Ishikawa (cell line): ENCODE measurements at regions not wholly inside any gene's neighbourhood (a gene's known extent, or its start where the extent isn't known, plus 50 kb on each side); places are given as distances from the start of the nearest gene placed in this dataset.

Experiments
- CEBPB ChIP-seq: IDR thresholded peaks from 2 replicates; pipeline ENCODE4 v1.6.1; 2012
- CREB1 ChIP-seq: IDR thresholded peaks from 2 replicates; pipeline ENCODE4 v1.6.1; 2012; ENCODE audit warnings: low read depth
- EGR1 ChIP-seq: IDR thresholded peaks from 2 replicates; pipeline ENCODE4 v1.6.1; 2012
- EP300 ChIP-seq: IDR thresholded peaks from 2 replicates; pipeline ENCODE4 v1.6.1; 2012; ENCODE audit warnings: borderline replicate concordance
- NFIC ChIP-seq: IDR thresholded peaks from 2 replicates; pipeline ENCODE4 v1.6.1; 2012
- RAD21 ChIP-seq: IDR thresholded peaks from 2 replicates; pipeline ENCODE4 v1.6.1; 2012; ENCODE audit warnings: low read depth
- TAF1 ChIP-seq: IDR thresholded peaks from 2 replicates; pipeline ENCODE4 v1.6.1; 2012; ENCODE audit warnings: low read depth, mild to moderate bottlenecking
- TCF12 ChIP-seq: IDR thresholded peaks from 2 replicates; pipeline ENCODE4 v1.6.1; 2012; ENCODE audit warnings: low read depth
- TEAD4 ChIP-seq: IDR thresholded peaks from 2 replicates; pipeline ENCODE4 v1.6.1; 2012
- YY1 ChIP-seq: IDR thresholded peaks from 2 replicates; pipeline ENCODE4 v1.6.1; 2012; ENCODE audit warnings: low read depth
- TF ChIP-seq, protein P1 (sequence below): IDR thresholded peaks from 2 replicates; pipeline ENCODE4 v1.6.1; 2012
- TF ChIP-seq, protein P2 (sequence below): IDR thresholded peaks from 2 replicates; pipeline ENCODE4 v1.6.1; 2012; ENCODE audit warnings: low read depth, mild to moderate bottlenecking
- TF ChIP-seq, protein P3 (sequence below): IDR thresholded peaks from 2 replicates; pipeline ENCODE4 v1.6.1; 2012

DNA sequence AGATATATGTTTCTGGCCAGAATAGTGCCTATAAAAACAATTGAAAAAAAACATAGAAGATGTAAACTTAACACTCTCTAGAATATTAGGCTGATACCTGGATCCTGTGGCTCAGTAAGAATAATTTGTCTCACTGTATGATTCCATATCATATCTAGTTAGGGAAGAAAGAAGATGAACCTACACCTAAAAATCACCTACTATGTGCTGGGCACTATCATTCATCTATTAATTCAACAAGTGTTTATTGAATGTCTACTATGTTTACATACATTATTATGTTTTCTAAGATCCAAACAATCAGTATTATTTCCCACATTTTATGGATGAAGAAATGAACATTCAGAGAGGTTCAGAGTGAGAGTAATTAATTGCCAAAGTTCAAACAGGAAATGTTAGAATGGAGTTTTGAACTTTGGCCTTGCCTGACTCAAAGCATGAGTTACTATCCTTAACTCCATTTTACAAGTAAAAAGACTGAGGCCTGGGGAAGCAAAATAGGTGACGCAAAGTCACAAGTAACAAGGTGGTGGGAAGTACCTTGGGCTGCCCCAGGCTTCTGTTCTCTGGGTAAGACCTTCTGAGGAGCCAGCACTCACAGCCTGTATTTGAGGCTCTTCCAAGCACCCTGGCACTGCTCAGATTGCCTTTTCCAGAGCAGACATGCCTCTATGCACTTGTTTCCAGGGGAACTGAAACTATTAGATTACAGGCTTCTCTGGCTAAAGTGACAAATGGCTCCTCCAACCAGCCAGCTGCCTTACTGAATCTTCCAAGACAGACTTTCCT lies 111.1 kb upstream of the ACSL4 start:
- TF ChIP-seq RAD21 (no peak), CREB1 (no peak), CEBPB (no peak), TAF1 (no peak), TEAD4 (no peak), TCF12 (no peak), EP300 (no peak), EGR1 (no peak), YY1 (no peak), NFIC (no peak)
- TF ChIP-seq, protein P1, sequence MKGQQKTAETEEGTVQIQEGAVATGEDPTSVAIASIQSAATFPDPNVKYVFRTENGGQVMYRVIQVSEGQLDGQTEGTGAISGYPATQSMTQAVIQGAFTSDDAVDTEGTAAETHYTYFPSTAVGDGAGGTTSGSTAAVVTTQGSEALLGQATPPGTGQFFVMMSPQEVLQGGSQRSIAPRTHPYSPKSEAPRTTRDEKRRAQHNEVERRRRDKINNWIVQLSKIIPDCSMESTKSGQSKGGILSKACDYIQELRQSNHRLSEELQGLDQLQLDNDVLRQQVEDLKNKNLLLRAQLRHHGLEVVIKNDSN, result no peak
- TF ChIP-seq, protein P2, sequence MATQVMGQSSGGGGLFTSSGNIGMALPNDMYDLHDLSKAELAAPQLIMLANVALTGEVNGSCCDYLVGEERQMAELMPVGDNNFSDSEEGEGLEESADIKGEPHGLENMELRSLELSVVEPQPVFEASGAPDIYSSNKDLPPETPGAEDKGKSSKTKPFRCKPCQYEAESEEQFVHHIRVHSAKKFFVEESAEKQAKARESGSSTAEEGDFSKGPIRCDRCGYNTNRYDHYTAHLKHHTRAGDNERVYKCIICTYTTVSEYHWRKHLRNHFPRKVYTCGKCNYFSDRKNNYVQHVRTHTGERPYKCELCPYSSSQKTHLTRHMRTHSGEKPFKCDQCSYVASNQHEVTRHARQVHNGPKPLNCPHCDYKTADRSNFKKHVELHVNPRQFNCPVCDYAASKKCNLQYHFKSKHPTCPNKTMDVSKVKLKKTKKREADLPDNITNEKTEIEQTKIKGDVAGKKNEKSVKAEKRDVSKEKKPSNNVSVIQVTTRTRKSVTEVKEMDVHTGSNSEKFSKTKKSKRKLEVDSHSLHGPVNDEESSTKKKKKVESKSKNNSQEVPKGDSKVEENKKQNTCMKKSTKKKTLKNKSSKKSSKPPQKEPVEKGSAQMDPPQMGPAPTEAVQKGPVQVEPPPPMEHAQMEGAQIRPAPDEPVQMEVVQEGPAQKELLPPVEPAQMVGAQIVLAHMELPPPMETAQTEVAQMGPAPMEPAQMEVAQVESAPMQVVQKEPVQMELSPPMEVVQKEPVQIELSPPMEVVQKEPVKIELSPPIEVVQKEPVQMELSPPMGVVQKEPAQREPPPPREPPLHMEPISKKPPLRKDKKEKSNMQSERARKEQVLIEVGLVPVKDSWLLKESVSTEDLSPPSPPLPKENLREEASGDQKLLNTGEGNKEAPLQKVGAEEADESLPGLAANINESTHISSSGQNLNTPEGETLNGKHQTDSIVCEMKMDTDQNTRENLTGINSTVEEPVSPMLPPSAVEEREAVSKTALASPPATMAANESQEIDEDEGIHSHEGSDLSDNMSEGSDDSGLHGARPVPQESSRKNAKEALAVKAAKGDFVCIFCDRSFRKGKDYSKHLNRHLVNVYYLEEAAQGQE, result no peak
- TF ChIP-seq, protein P3, sequence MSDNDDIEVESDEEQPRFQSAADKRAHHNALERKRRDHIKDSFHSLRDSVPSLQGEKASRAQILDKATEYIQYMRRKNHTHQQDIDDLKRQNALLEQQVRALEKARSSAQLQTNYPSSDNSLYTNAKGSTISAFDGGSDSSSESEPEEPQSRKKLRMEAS, result no peak
